CD4-positive, alpha-beta T cell treated with Interleukin-15 for 1 hour (primary cell): ENCODE measurements at regions not wholly inside any gene's neighbourhood (a gene's known extent, or its start where the extent isn't known, plus 50 kb on each side); places are given as distances from the start of the nearest gene placed in this dataset.

Experiments
- DNase-seq: peaks from one replicate; pipeline ENCODE4 v3.0.0-alpha.2; 2020

DNA sequence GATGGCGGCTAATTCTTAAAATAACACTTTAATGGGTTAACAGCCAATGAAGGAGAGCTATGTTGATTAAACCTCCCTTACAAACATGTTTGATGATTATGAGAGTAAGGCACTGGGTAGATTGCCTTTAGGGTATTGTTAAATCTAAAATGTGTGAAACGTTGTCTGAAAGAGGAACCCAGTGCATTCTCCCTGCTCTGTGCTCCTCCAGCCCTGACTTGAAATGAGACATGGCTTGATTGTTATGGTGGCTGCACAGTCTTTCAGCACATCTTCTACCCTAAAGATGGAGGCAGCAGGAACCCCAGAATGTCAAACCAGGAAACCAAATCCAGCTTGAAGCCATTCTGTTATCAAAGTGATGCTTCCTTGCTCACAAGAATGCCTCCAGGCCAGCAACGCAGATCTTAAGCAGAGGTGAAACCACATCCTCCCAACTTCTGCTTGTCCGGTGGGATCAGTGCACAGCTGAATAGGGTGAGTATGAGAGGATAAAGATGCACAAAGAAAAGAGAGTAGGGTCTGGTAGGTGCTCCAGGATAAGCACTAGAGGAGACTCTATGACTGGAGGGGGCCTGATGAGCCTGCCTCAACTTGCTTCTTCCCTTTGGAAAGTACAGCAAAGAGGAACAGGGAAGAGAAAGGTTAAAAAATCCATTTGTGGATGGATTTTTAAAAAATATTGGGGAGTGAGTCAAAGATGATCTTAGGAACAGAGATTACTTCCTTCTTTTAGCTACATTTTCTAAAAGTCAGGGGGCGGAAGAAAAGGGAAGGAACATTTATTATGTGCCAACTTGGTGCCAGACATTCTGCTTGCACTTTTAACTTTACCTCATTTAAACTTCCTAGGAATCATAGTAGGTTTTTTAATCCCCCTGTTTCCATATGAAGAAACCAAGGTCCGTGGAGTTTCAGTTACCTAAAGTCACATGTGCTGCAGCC, 523.0 kb downstream of the TXNL1 start:
- DNase-seq: no peak

DNA sequence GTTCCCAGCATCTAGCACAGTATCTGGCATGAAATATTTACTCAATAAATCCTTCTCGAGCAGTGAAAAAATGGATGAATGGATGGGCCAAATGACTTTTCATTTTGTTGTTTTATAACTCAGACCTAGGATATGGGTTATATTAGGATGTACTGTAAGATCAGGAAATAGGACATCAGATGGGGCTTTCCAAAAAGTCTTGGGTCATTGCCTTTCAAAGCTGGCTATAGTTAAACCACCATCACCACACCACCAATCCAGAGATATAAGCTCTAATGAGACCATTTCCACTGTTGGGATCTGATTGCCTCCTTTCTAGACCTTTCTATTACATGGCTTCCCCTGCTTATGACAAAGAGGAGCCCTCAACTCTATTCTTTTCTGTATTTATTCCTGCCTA, 525.0 kb upstream of the TCF4 start:
- DNase-seq: no peak

DNA sequence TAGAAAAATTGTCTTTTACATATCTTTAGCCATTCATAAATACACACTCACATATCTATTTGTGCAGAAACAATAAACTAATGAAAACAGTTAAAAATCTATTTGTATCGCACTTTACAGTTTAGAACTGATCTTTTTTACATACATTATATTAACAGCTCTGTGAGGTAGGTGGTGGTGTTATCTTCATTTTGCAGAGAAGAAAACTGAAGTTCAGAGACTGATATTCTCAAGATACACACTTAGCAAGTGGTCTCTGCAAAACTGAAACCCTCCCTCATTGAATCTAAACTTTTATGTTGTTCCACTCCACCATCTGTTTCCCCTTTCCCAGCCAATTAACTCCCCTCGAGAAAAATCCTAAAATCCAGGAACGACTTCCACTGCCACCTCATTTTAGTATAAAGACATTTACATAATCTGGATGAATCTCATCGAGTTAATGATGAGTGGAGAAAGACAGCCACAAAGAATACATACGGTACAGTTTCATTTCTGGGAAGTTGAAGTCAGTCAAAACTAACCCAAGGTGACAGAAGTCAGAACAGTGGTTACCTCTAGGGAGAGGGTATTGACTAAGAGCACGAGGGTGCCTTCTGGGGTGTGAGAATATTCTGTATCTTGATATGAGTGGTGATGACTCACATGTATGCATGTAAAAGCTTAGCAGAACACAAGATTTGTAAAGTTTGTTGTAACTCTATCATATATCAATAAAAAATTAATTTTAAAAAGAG, 524.2 kb upstream of the TCF4 start:
- DNase-seq: no peak

DNA sequence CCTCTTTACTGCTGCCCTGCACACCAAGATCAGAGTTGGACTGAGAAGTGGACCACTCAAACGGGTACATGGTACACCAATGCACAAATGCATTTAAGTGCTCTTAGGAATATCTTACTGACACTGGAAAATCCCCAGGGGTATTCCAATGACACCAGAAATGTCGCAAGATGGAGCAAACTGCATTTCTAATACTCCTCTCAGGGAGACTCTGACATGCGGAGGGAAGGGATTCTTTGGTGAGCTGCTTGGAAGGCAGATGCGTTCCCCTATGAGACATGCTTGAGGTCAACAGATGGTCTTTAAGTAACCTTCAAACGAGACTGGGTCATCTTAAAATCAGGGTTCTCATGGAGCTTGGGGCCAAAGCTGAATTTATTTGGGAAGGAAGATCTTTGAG, 521.8 kb upstream of the TCF4 start:
- DNase-seq: no peak

DNA sequence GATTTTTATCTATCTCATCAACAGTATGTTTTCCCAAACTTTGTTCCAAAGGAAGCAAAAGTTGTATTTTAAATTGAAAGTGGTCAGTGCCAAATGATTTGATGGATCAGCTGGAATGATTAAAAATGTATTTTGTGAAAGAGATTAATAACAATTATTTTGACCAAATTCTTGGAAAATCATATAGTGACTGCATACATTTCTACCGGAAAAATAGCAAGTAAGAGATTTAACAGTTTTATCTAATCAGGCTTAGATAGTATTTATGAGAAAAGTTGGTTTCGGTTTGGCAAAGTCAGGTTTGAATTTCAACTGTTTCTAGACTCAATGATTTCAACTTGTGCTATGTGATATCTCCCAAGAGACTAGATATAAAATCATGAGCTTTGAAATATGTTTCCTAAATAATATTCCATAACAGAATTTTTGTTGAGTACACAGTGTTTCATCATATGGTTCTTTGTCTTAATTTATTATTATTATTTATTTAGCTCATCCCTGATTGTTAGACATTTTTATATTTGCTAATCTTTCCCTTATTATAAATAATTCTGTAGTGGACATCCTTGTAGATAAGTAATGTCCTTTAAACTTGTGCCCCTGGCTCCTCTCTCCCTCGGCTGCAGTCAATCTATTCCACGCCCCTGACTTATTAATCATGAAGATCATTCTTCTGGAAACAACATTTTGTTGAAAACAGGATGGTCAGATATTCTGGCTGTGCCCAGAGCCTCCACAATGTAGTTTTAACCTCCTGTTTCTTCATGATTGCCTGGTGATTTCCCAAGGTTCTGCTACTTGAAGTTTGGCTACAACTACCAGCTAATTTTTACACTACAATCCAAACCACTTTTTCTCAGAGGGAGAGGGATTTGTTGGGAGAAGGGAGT, 520.7 kb upstream of the TCF4 start:
- no peak for DNase-seq

DNA sequence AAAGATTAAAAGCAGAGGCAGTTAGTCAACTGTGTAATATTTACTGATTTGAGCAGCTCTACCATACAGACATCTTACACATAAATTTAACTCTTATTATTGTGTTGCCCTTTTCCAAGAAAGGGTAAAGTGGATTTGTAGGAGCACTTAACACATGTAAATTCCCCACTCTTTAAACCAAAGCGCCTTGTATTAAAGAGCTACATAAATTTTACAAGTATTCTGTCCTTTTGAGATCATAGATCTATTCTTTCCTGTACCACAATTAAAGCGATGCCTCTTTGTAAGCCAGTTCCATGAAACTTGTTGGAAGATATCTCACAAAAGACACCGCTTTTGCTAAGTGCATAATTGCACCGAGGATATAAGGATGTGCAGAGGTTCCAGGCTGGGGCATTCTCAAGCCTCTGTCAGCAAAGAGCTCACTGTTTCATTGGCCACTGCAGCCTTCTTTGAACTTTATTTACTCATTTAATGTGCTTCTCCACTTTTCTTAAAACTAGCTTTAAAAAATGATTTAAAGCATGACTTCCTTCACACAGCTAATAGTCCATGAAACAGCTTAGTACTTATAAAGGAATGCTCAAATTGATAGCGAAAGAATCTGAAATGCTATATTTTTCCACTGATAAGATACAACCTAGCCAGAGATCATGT, 520.0 kb upstream of the TCF4 start:
- DNase-seq: no peak

DNA sequence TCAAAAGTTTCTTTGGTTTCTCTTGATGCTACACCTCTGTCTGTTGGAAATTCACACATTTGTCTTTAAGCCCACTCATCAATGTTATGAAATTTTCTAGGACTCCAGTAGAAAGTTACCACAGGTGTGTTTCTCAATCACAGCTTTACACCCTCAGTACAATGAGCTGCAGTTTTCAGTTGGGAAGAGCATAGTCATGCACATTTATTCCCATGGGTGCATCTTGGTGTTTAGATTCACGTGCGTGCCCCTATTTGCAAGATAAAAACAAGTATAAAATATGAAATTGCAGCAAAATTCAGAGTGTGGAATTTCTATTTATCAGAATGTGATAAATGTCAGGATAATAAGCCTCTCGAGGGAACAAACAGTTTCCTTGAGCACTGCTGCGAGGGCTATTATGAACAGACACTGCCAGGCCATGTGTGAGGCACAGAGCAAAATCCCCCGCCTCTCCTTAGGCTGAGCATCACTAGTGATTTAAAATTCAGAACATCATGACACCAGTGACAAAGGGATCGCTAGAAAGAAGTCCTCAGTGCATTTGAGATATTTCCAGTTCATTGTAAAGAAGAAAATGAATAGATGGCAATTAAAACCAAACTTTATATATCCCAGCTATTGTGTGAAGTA, 512.2 kb upstream of the TCF4 start:
- DNase-seq: no peak

DNA sequence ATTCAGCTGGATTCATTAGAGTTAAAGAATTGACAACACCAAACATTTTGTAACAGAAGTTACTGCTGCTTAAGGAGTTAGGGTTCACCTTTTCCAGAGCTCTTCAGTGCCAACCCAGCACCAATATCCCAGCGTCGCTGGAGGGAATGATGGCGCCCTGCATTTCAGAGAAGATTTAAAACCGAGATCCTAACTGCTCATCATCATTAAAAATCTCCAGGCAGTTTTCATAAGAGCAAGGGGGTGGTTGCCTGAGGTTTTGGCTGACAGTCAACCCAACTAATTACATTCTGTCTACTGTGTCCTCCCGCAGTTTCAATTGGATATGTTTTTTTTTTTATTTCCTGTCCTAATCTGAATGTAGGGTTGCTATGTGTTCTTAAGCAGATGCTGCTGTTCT, 509.6 kb upstream of the TCF4 start:
- DNase-seq: no peak

DNA sequence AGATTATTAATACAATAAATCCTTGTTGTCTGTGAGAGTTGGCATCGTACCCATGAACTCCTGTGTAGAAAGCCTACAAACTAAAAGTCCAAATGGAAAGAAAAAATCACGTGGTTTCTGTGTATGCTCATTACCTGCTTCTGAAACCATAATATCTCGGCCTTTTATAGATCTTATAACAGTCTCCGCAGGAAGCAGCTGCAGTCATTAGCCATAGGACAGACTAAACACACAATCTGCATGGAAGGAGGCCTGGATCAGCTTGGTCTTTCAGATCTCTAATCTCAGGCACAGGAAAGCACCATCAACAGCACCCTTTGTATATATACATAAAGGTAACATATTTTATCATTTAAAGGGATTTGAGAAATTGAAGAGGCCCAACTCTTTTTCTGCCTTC, 508.9 kb upstream of the TCF4 start:
- no peak for DNase-seq

DNA sequence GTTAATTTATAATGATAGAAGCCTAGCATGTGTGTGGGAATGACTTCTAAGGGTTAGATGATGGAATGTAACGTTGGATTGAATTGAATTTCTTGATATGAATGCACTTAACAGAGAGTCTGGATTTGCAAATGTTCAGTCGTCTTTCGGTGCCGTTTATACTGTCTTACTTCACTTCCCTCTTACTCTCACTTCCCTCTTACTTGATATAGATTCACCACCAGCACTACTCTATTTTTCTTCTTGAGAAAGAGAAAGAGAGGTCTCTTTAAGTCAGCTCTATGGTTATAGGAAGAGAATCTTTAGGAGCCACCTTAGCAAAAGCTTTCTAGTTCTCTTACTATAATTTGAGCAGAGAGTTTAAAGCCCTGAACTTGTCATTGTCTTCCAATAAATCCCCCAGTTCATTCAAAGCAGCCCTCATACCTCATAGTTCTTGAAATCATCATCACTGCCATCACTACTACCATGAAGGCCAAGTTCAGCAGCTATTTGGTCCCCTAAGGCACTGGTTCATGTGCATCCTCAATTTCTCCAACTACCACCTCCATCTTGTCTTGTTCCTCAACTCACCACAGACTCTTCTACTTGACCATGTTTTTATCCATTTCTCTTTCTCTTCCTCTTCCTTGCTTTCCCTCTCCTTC, 501.7 kb upstream of the TCF4 start:
- DNase-seq: no peak

DNA sequence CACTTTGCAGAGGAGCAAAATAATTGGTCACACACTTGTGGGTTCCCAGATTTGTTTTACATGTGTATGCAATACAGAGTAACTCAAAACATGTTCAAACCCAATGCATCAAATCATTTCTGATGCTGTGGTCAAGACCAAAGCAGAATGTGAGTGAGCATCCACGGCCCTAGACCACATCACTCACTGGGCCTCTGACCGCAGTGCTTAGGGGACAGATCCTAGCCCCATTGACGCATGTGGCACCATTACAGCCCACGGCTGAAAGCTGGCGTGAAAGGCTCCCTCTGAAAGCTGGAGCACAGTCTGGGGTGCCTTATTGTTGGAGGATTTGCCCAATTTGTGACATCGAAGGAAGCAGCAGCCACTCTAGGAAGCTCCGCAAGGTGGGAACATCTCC, 498.8 kb upstream of the TCF4 start:
- no peak for DNase-seq

DNA sequence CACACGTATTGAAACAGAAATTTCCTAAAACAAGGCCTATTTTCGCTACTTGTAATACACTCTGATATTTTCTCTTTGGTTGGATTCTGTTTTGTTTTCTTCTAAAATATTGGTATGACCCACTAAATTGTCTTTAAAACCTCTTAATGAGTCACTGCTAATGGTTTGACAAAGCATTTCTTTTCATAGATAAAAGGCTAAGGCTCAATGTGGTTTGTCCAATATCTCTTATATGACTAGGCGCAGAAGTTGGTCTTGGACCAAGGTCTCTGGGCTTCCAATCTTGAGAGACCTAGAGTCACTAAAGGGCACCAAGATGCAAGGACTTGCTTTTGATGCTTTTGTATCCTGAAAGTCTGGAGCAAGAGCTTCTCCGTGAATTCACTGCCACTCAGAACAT, 498.2 kb upstream of the TCF4 start:
- DNase-seq: no peak

DNA sequence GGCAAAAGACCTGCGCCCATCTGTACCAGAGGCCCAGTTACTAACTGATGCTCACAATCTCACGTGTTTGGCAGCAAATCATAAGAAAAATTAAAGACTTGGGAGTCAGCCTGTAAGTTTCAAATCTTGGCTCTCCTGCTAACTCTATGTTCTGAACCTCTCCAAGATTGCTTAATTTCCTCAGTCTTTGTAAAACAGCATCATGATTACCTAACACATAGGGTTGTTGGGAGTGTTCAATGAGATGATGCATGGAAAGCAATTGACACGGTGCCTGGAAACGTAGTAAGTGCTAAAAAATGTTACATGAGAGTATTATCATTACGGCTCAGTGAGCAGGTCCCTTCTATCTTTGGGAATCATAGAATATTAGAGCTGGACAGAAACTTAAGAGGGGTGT, 497.6 kb upstream of the TCF4 start:
- no peak for DNase-seq

DNA sequence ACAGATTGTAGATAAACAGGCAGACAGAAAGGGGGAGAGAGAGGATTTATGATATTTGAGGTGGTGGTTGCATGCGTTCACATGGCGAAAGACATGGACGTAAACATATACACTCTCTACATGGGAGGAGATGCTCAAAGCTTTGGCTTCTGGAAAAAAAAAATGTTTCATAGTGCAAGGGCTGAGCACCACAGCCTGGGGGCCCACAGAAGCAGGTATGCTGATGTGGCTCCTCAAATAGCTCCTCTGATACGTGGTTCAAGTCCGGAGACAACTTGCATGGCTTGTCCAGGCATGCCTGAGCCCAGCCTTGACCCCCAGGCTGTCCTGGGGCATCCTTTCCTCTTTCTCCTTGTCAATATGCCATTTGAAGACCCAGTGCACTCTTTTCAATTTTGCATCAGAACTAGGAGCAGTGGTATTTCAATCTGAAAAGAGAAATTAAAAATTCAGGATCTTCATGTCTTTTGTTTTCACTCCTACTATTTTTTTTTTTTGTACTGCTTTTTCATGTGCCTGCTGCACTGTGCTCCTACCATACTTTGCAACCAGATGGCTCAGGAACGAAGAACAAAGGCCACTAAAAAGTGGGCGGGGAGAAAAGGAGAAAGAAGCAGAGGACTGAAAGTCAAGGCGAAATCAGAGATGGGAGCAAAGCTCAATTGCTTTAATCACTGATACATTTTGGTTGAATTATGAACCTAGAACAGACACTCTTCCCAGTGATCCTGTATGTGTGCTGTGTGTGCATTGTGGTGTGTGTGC, 495.7 kb upstream of the TCF4 start:
- DNase-seq: no peak

DNA sequence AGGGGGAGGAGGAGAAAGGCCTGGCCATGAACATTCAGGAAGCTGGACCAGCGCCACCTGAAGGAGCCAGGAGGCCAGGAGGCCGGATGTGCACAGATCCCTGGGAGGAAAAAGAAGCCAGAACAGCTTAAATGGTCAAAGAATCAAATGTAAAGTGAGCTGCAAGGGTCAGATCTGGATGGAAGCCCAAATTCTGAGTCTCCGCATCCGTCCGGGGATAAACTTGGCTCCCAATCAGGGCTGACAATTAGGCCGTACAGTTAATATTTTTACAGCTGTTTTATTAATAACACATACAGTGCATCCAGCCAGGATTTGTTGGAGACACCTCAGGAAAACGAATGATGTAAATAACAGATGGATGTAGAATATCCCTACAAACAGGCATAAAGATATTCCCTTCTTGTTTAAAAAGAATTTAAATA, 495.1 kb upstream of the TCF4 start:
- no peak for DNase-seq

DNA sequence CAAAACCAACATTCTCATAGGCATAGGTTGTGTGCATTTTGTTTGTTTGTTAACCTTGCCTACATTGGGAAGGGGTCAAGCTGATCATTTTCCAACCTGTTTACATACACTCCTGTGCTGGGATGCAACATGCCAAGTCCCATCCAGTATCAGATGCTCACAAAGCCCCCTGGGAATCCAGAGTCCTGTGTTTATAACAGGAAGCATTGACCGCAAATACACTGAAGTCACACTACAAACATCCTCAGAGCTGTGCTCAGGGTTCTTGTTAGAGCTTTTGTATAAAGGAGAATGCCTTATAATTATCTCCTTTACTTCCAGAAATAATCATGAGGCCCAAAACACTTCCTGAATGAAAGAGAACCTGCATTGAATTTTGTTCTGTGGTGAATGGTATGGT, 488.7 kb upstream of the TCF4 start:
- DNase-seq: no peak

DNA sequence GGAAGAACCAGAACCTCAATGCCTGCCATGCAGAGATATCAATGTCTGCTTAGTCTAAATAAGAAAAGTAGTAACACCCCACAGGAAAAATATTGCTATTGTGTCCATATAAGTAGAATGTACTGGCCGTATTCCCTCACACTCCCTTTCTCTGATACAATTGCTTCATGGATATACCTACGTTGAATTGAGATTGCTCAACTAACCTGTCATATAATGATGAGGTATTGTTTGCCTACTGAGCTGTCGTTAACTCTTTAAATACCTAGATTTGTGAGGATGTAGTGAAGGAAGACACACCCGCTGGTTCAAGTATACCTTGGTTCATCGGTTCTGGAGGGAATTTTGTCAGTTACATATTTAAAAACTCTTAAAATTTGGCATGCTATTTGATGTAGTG, 480.7 kb upstream of the TCF4 start:
- DNase-seq: no peak

DNA sequence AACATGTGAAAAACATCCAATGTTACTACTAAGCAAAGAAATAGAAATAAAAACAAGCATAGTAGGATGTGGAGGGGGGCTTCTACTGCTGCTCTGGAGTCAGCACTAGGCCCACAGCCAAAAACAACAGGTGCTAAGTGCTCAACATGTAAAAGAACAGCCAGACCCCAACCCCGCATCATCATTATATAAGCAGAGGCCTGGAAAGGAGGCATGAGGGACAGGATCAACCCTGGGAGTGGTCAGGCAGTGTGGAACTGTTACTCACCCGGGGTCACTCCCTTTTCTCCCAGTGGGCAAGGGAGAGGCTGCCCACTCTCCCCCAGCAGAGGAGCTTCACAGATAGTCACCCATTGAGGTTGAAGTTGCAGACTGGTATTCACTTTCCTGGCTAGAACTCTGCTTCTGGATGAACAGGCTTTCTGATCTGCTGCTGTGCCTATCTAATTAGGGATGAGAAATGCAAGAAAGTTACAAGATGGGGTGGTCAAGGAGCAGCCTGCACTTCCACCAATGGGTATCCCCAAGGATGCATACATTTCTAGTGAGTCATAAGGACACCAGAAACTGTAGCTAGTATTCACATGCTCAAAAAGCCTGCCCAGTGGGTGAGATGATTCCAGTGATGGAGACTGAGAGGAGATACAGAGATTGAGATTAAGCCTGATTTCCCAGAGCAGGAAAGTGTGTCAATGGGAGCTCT, 480.1 kb upstream of the TCF4 start:
- DNase-seq: no peak

DNA sequence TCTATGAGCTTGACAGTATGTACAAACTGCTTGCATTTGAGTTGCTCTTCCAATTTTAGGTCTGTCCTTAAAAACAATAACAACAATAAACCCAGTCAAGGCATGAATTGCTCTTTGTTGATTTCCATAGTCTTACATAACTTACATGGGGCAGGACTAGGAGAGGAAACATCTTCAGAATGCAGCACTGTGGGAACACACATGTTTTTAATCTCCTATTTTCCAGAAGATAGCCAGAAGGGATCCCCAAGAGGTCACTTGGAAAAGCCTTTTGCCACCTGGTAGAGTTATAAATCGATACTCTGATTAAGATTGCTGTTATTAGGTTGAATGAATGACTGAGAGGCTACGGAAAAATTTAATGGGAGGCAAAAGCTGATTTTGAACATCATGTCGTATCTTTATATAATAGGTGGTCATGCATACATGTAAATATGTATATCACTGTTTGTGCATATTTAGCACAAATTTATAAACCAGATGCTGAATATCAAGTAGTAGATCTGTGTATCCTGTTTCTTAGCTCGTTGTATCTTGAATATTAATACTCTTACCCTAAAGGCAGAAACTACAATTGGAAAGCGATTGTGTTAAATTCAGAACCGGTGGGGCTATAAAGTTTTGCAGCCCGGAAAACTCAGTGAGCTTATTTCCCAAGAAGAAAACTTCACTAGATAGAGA, 479.4 kb upstream of the TCF4 start:
- DNase-seq: no peak
